HL-60 (cell line): ENCODE measurements at regions not wholly inside any gene's neighbourhood (a gene's known extent, or its start where the extent isn't known, plus 50 kb on each side); places are given as distances from the start of the nearest gene placed in this dataset.

Experiments
- DNase-seq, 2 experiments: peaks; one replicate each; pipeline ENCODE4 v3.0.0-alpha.2; 2010 to 2020; ENCODE audit warnings: low read depth in 1 of 2, low spot score in 1 of 2
- H3K27ac ChIP-seq: fragments of 250-450 bp; sonication (Bioruptor Pico); replicated peaks from 2 replicates; pipeline ENCODE4 v1.5.1; 2020; ENCODE audit warnings: mild to moderate bottlenecking, moderate library complexity
- H3K27me3 ChIP-seq: fragments of 250-450 bp; sonication (Bioruptor Pico); 2 replicates; pipeline ENCODE4 v1.5.1; 2021; ENCODE audit warnings: mild to moderate bottlenecking, moderate library complexity; ENCODE audit not compliant: insufficient read depth, poor library complexity, severe bottlenecking
- H3K4me3 ChIP-seq: replicated peaks from 2 replicates; pipeline ENCODE4 v1.5.1; 2011; ENCODE audit warnings: mild to moderate bottlenecking, control low read depth, low read length; ENCODE audit not compliant: insufficient read depth
- GABPA ChIP-seq: IDR thresholded peaks from 2 replicates; pipeline ENCODE4 v1.6.1; 2012; ENCODE audit warnings: low read depth
- POLR2AphosphoS5 ChIP-seq: IDR thresholded peaks from 2 replicates; pipeline ENCODE4 v1.6.1; 2012; ENCODE audit warnings: low read depth
- SPI1 ChIP-seq: IDR thresholded peaks from 2 replicates; pipeline ENCODE4 v1.6.1; 2012; ENCODE audit warnings: low read depth, mild to moderate bottlenecking, borderline replicate concordance
- TF ChIP-seq, protein P1 (sequence below): IDR thresholded peaks from one replicate; pipeline ENCODE4 v1.5.1; 2011; ENCODE audit warnings: low read length, control low read depth, inconsistent platforms; ENCODE audit not compliant: insufficient read depth
- TF ChIP-seq, protein P2 (sequence below): IDR thresholded peaks from 2 replicates; pipeline ENCODE4 v1.6.1; 2012; ENCODE audit warnings: low read depth; ENCODE audit not compliant: insufficient replicate concordance

DNA sequence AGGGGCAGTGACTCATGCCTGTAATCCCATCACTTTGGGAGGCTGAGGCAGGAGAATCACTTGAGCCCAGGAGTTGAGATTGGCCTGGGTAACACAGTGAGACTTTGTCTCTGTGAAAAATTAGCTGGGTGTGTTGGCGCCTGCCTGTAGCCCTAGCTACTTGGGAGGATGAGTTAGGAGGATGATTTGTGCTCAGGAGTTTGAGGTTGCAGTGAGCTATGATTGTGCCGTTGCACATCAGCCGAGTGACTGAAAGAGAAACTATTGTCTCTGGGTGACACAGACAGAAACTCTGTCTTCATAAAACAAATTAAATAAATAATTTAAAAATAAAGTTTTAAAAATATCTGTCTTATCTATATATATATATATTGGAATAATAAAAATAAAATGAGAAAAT is 1844.6 kb upstream of the PIK3C3 start:
- TF ChIP-seq, protein P1, sequence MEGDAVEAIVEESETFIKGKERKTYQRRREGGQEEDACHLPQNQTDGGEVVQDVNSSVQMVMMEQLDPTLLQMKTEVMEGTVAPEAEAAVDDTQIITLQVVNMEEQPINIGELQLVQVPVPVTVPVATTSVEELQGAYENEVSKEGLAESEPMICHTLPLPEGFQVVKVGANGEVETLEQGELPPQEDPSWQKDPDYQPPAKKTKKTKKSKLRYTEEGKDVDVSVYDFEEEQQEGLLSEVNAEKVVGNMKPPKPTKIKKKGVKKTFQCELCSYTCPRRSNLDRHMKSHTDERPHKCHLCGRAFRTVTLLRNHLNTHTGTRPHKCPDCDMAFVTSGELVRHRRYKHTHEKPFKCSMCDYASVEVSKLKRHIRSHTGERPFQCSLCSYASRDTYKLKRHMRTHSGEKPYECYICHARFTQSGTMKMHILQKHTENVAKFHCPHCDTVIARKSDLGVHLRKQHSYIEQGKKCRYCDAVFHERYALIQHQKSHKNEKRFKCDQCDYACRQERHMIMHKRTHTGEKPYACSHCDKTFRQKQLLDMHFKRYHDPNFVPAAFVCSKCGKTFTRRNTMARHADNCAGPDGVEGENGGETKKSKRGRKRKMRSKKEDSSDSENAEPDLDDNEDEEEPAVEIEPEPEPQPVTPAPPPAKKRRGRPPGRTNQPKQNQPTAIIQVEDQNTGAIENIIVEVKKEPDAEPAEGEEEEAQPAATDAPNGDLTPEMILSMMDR = no peak
- TF ChIP-seq GABPA (no peak), SPI1 (no peak), POLR2AphosphoS5 (no peak)
- TF ChIP-seq, protein P2, sequence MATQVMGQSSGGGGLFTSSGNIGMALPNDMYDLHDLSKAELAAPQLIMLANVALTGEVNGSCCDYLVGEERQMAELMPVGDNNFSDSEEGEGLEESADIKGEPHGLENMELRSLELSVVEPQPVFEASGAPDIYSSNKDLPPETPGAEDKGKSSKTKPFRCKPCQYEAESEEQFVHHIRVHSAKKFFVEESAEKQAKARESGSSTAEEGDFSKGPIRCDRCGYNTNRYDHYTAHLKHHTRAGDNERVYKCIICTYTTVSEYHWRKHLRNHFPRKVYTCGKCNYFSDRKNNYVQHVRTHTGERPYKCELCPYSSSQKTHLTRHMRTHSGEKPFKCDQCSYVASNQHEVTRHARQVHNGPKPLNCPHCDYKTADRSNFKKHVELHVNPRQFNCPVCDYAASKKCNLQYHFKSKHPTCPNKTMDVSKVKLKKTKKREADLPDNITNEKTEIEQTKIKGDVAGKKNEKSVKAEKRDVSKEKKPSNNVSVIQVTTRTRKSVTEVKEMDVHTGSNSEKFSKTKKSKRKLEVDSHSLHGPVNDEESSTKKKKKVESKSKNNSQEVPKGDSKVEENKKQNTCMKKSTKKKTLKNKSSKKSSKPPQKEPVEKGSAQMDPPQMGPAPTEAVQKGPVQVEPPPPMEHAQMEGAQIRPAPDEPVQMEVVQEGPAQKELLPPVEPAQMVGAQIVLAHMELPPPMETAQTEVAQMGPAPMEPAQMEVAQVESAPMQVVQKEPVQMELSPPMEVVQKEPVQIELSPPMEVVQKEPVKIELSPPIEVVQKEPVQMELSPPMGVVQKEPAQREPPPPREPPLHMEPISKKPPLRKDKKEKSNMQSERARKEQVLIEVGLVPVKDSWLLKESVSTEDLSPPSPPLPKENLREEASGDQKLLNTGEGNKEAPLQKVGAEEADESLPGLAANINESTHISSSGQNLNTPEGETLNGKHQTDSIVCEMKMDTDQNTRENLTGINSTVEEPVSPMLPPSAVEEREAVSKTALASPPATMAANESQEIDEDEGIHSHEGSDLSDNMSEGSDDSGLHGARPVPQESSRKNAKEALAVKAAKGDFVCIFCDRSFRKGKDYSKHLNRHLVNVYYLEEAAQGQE = no peak
- Histone ChIP-seq H3K27ac (no peak overlapping the region), H3K4me3 (no peak overlapping the region), H3K27me3 (no peaks in the 10 kb centered on the region)
- no peak for DNase-seq

DNA sequence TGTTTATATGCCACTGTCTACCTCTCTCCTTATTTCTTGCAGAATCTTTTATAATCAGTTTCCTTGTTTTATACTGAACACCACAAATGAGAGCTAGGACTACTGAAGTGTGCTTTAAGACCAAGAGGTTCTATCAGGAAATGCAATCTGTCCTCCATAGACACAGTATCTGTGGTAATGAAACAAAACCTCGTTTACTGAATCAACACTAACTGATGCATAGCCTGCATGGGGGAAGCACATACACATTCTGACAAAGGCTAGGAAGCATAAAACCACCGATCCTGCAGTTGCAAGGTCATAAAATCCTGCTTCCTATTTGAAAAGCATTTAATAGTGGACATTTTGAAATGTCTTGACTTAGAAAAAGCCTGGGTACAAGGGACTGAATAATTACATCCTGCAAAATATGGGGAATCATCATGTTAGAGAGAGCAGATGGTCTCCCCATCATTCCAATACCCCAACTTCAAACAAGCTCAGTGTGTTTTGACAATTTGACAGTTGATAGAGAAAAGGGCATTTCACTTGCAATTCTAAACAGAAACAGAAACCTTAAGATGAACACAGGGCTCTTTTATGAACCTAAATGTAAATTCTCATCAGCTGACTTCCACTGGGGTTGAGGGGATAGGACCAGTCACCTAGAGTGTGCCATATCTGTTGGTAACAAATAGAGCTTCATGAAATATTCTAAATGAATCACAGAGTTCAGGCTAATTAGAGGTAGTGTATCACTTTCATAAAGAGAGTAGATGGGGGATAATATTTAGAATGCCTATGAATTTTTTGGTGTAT is 1845.6 kb upstream of the PIK3C3 start:
- TF ChIP-seq, protein P2 = no peak
- TF ChIP-seq POLR2AphosphoS5 = no peak
- TF ChIP-seq, protein P1 = no peak
- TF ChIP-seq GABPA = no peak
- TF ChIP-seq SPI1 = no peak
- DNase-seq = no peak
- H3K4me3 ChIP-seq = no peak overlapping the region
- no peak overlapping the region for H3K27ac ChIP-seq
- no peaks in the 10 kb centered on the region for H3K27me3 ChIP-seq

DNA sequence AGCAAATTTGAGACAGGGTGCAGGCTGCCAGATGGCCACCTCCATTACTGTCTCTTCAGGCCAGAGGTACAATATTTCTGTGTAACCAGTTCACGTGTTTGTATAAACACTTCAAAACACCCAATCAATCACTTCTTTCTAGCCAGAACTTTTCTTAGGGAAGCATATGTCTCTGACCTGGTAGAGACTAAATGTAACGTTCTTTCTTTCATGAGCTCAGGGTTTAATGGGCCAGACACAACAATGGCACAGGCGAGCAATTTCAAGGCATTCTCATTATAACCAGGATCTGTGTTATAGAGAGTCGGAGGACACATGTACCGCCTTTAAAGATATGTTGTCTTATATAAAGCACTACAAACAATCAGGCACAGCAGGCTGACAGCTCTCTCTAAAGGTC is 1846.4 kb upstream of the PIK3C3 start:
- TF ChIP-seq, protein P2 = no peak
- TF ChIP-seq POLR2AphosphoS5 = no peak
- no peak for TF ChIP-seq GABPA
- no peak for TF ChIP-seq SPI1
- TF ChIP-seq, protein P1 = no peak
- H3K4me3 ChIP-seq = no peak overlapping the region
- no peak overlapping the region for H3K27ac ChIP-seq
- DNase-seq = no peak
- no peaks in the 10 kb centered on the region for H3K27me3 ChIP-seq
